OCI-LY3 (cell line): ENCODE measurements at regions not wholly inside any gene's neighbourhood (a gene's known extent, or its start where the extent isn't known, plus 50 kb on each side); places are given as distances from the start of the nearest gene placed in this dataset.

Source experiments
- H2AFZ ChIP-seq: fragments of 200-600, 300-600 bp; shearing (Covaris generic); 2 replicates; pipeline ENCODE4 v1.6.0; 2014; ENCODE audit warnings: antibody characterized with exemption, low read depth, low read length
- H3K27ac ChIP-seq: fragments of 200-600, 300-600 bp; sonication (generic); 2 replicates; pipeline ENCODE4 v1.5.1; 2014; ENCODE audit warnings: mild to moderate bottlenecking, low read length, moderate library complexity, mixed read lengths
- H3K27me3 ChIP-seq: fragments of 200-600, 300-600 bp; sonication (generic); 2 replicates; pipeline ENCODE4 v1.6.1; 2014; ENCODE audit warnings: low read depth, low read length, mixed read lengths
- H3K36me3 ChIP-seq: fragments of 200-600, 300-600 bp; sonication (generic); replicated peaks from 2 replicates; pipeline ENCODE3; 2014; ENCODE audit warnings: low read depth, low read length, mixed read lengths
- H3K4me1 ChIP-seq: fragments of 300-600, 200-600 bp; sonication (generic); 2 replicates; pipeline ENCODE4 v1.6.1; 2014; ENCODE audit warnings: low read length, mixed read lengths
- H3K4me2 ChIP-seq: fragments of 200-600, 300-600 bp; sonication (generic); 2 replicates; pipeline ENCODE4 v1.6.1; 2014; ENCODE audit warnings: low read length, mixed read lengths
- H3K4me3 ChIP-seq: fragments of 300-600, 200-600 bp; sonication (generic); 2 replicates; pipeline ENCODE4 v1.5.1; 2014; ENCODE audit warnings: antibody characterized with exemption, mild to moderate bottlenecking, low read length, moderate library complexity
- H3K79me2 ChIP-seq: fragments of 300-600, 200-600 bp; shearing (Covaris generic); 2 replicates; pipeline ENCODE4 v1.6.1; 2014; ENCODE audit warnings: mild to moderate bottlenecking, low read length, mixed read lengths
- H3K9ac ChIP-seq: fragments of 300-600, 200-600 bp; shearing (Covaris generic); 2 replicates; pipeline ENCODE4 v1.6.0; 2014; ENCODE audit warnings: mild to moderate bottlenecking, low read length, moderate library complexity
- H3K9me3 ChIP-seq: fragments of 200-600, 300-600 bp; shearing (Covaris generic); 2 replicates; pipeline ENCODE4 v1.6.1; 2014; ENCODE audit warnings: low read length, mixed read lengths; ENCODE audit not compliant: insufficient read depth
- H4K20me1 ChIP-seq: fragments of 200-600, 300-600 bp; sonication (generic); 2 replicates; pipeline ENCODE4 v1.6.1; 2016; ENCODE audit warnings: low read length, mixed read lengths; ENCODE audit not compliant: insufficient read depth
- CTCF ChIP-seq: fragments of 200-600, 300-600 bp; sonication (generic); IDR thresholded peaks from 2 replicates; pipeline ENCODE4 v1.5.1; 2014; ENCODE audit warnings: antibody characterized with exemption, low read length, low read depth
- EZH2phosphoT487 ChIP-seq: fragments of 200-600 bp; shearing (Covaris generic); IDR thresholded peaks from 2 replicates; pipeline ENCODE4 v1.6.1; 2018; ENCODE audit warnings: antibody characterized with exemption, mixed run types, low read depth

- H3K4me1 ChIP-seq: peaks cover 15% of the 10 kb centered on the region
- no peak overlapping the region for H2AFZ ChIP-seq
- no peaks in the 10 kb centered on the region for H3K9me3 ChIP-seq
- H3K9ac ChIP-seq: no peak overlapping the region
- no peaks in the 10 kb centered on the region for H3K27me3 ChIP-seq
- no peaks in the 10 kb centered on the region for H3K36me3 ChIP-seq
- no peak overlapping the region for H3K4me2 ChIP-seq
- H3K79me2 ChIP-seq: no peaks in the 10 kb centered on the region
- no peaks in the 10 kb centered on the region for H4K20me1 ChIP-seq
- no peak for TF ChIP-seq CTCF
- no peak for TF ChIP-seq EZH2phosphoT487
- no peak overlapping the region for H3K4me3 ChIP-seq
- H3K27ac ChIP-seq: no peak overlapping the region
Measured at GRCh38 chr7:22944510-22944909, 69.4 kb downstream of the HYCC1 start.

GRCh38 chr7:22944022-22944421 lies 69.9 kb downstream of the HYCC1 start:
- Histone ChIP-seq H3K4me2 (no peak overlapping the region), H3K4me1 (peaks cover 15% of the 10 kb centered on the region), H3K9ac (no peak overlapping the region), H2AFZ (no peak overlapping the region), H4K20me1 (no peaks in the 10 kb centered on the region), H3K27ac (no peak overlapping the region), H3K27me3 (no peaks in the 10 kb centered on the region), H3K79me2 (no peaks in the 10 kb centered on the region), H3K4me3 (no peak overlapping the region), H3K36me3 (no peaks in the 10 kb centered on the region), H3K9me3 (no peaks in the 10 kb centered on the region)
- no peak for TF ChIP-seq EZH2phosphoT487
- TF ChIP-seq CTCF: no peak

GRCh38 chr7:22942191-22942590 lies 71.7 kb downstream of the HYCC1 start:
- Histone ChIP-seq H3K4me1 (peaks cover 15% of the 10 kb centered on the region), H3K27ac (no peak overlapping the region), H3K4me2 (no peak overlapping the region), H4K20me1 (no peaks in the 10 kb centered on the region), H3K27me3 (no peaks in the 10 kb centered on the region), H3K4me3 (no peak overlapping the region), H2AFZ (no peak overlapping the region), H3K9ac (no peak overlapping the region), H3K9me3 (no peaks in the 10 kb centered on the region), H3K79me2 (no peaks in the 10 kb centered on the region), H3K36me3 (no peaks in the 10 kb centered on the region)
- TF ChIP-seq CTCF (no peak), EZH2phosphoT487 (no peak)

- Histone ChIP-seq H2AFZ (no peak overlapping the region), H3K4me2 (no peak overlapping the region), H3K36me3 (no peaks in the 10 kb centered on the region), H3K9me3 (no peaks in the 10 kb centered on the region), H3K79me2 (no peaks in the 10 kb centered on the region), H3K27me3 (no peaks in the 10 kb centered on the region), H3K4me3 (no peak overlapping the region), H4K20me1 (no peaks in the 10 kb centered on the region), H3K9ac (no peak overlapping the region), H3K4me1 (peaks cover 6% of the 10 kb centered on the region; the same call in 1 of the 2 replicates), H3K27ac (no peak overlapping the region)
- TF ChIP-seq CTCF (no peak), EZH2phosphoT487 (no peak)
Measured at GRCh38 chr7:22939842-22940241, 74.1 kb downstream of the HYCC1 start.
